K562 (cell line): ENCODE measurements at regions not wholly inside any gene's neighbourhood (a gene's known extent, or its start where the extent isn't known, plus 50 kb on each side); places are given as distances from the start of the nearest gene placed in this dataset.

ENCODE experiments used
- ATAC-seq: fragments of 200-7000 bp; cut with Tn5 transposase; 3 replicates; pipeline ENCODE4 v1.9.1; 2020; ENCODE audit warnings: moderate library complexity
- BruUV-seq: library from RNA; stranded (reverse); fragments of 400-500 nt; replicated peaks from 2 replicates; lab custom pipeline; 2021; lab: Mats Ljungman, UMichigan
- CTCF ChIA-PET: fragments of 300-600 bp; formaldehyde crosslinking; extraction: SDS; loops from one replicate; lab custom pipeline; 2021; ENCODE audit warnings: low intra/inter-chr PET ratio; lab: Yijun Ruan, JAX
- POLR2A ChIA-PET: fragments of 300-600, 350-650 bp; sonication (Branson Sonifier 250); formaldehyde crosslinking; extraction: SDS; loops from one replicate; lab custom pipeline; 2021; ENCODE audit warnings: antibody characterized with exemption, inconsistent platforms; lab: Yijun Ruan, JAX
- DNase-seq, 4 experiments: peaks; one replicate each; pipeline versions ENCODE4 v3.0.0 to v3.0.0-alpha.2; 2011 to 2018; ENCODE audit warnings: low spot score in 3 of 4, mixed read lengths in 3 of 4; ENCODE audit errors: extremely low read depth in 1 of 4
- FAIRE-seq: peaks from 2 replicates; lab custom pipeline; 2011; peaks lifted over from hg19 to GRCh38; lab: Jason Lieb, UNC
- H2AFZ ChIP-seq: 2 replicates; pipeline ENCODE4 v1.6.0; 2011; ENCODE audit warnings: low read depth, low read length, control low read depth, inconsistent platforms
- H3K27ac ChIP-seq: fragments of 200-600 bp; 3 replicates; pipeline ENCODE4 v1.8.0; 2011; ENCODE audit warnings: low read depth, mild to moderate bottlenecking, control low read depth, inconsistent platforms, low read length, moderate library complexity, mixed read lengths; ENCODE audit errors: extremely low read depth
- H3K27me3 ChIP-seq, 2 experiments: fragments of 300-600 bp in 1 of 2; 2 replicates in 1 of 2; 3 replicates in 1 of 2; pipeline versions ENCODE4 v1.6.0 to v1.8.0; 2011; ENCODE audit warnings: inconsistent platforms in 2 of 2, low read length in 2 of 2, mild to moderate bottlenecking in 1 of 2, mixed read lengths in 1 of 2, moderate library complexity in 1 of 2; ENCODE audit not compliant: control insufficient read depth in 2 of 2, insufficient read depth in 2 of 2
- H3K36me3 ChIP-seq: fragments of 300-600 bp; 3 replicates; pipeline ENCODE4 v1.8.0; 2011; ENCODE audit warnings: mild to moderate bottlenecking, low read length, inconsistent platforms; ENCODE audit not compliant: control insufficient read depth, insufficient read depth
- H3K4me1 ChIP-seq, 2 experiments: fragments of 200-600 bp in 1 of 2; replicated peaks in 1 of 2; 2 replicates in 1 of 2; 3 replicates in 1 of 2; pipeline versions ENCODE4 v1.5.1 to v1.8.0; 2011; ENCODE audit warnings: inconsistent platforms in 2 of 2, low read length in 2 of 2, mild to moderate bottlenecking in 1 of 2, mixed read lengths in 1 of 2, moderate library complexity in 1 of 2; ENCODE audit not compliant: control insufficient read depth in 2 of 2, insufficient read depth in 2 of 2
- H3K4me2 ChIP-seq: 2 replicates; pipeline ENCODE4 v1.6.1; 2011; ENCODE audit warnings: low read length, control low read depth, inconsistent platforms, mixed read lengths; ENCODE audit not compliant: insufficient read depth
- H3K4me3 ChIP-seq: fragments of 200-600 bp; sonication (generic), shearing (Covaris generic); 2 replicates; pipeline ENCODE4 v1.5.1; 2016; ENCODE audit warnings: control low read depth, inconsistent platforms
- H3K79me2 ChIP-seq: fragments of 200-600 bp; 3 replicates; pipeline ENCODE4 v1.8.0; 2011; ENCODE audit warnings: low read length, inconsistent platforms; ENCODE audit not compliant: control insufficient read depth, insufficient read depth
- H3K9ac ChIP-seq, 2 experiments: 2 replicates each; pipeline versions ENCODE4 v1.6.0 to v1.6.1; 2011; ENCODE audit warnings: low read depth in 2 of 2, low read length in 2 of 2, control low read depth in 1 of 2, inconsistent platforms in 1 of 2, mild to moderate bottlenecking in 1 of 2, mixed read lengths in 1 of 2; ENCODE audit not compliant: insufficient read depth in 1 of 2
- H3K9me1 ChIP-seq: one replicate; pipeline ENCODE4 v1.6.0; 2011; ENCODE audit warnings: inconsistent platforms, mild to moderate bottlenecking, low read length, moderate library complexity; ENCODE audit not compliant: control insufficient read depth, insufficient read depth
- H3K9me3 ChIP-seq: replicated peaks from 2 replicates; pipeline ENCODE4 v1.5.1; 2011; ENCODE audit warnings: low read depth, low read length, inconsistent platforms; ENCODE audit not compliant: control insufficient read depth, insufficient read depth
- H4K20me1 ChIP-seq: replicated peaks from 2 replicates; pipeline ENCODE4 v1.6.1; 2011; ENCODE audit warnings: low read length, inconsistent platforms, mixed read lengths; ENCODE audit not compliant: control insufficient read depth, insufficient read depth
- BCOR ChIP-seq: fragments of 450-650 bp; IDR thresholded peaks from 2 replicates; pipeline ENCODE4 v1.6.1; 2016
- CHD1 ChIP-seq: fragments of 200-600 bp; sonication (generic); IDR thresholded peaks from one replicate; pipeline ENCODE4 v1.6.1; 2012; ENCODE audit warnings: mild to moderate bottlenecking, moderate library complexity, low read length, inconsistent platforms
- DPF2 ChIP-seq: fragments of 450-650 bp; IDR thresholded peaks from 2 replicates; pipeline ENCODE4 v1.6.1; 2016
- FOXM1 ChIP-seq, 2 experiments: fragments of 450-650 bp in 1 of 2; sonication (generic) in 1 of 2; formaldehyde crosslinking in 1 of 2; IDR thresholded peaks; 2 replicates each; pipeline versions ENCODE4 v1.6.1 to v1.9.0; 2017 to 2022; ENCODE audit warnings: low read depth in 2 of 2, mild to moderate bottlenecking in 2 of 2, missing genetic modification reagents in 1 of 2, moderate library complexity in 1 of 2
- KDM1A ChIP-seq, 2 experiments: fragments of 450-650 bp; IDR thresholded peaks; 2 replicates each; pipeline ENCODE4 v1.6.1; 2016; ENCODE audit warnings: mild to moderate bottlenecking in 2 of 2
- NBN ChIP-seq: fragments of 450-650 bp; IDR thresholded peaks from 2 replicates; pipeline ENCODE4 v1.6.1; 2016; ENCODE audit warnings: low read depth, mild to moderate bottlenecking
- NFRKB ChIP-seq: fragments of 450-650 bp; IDR thresholded peaks from 2 replicates; pipeline ENCODE4 v1.6.1; 2016; ENCODE audit warnings: low read depth
- STAG1 ChIP-seq: sonication (generic); formaldehyde crosslinking; IDR thresholded peaks from 2 replicates; pipeline ENCODE4 v1.5.0; 2020; ENCODE audit warnings: missing genetic modification reagents, borderline replicate concordance
- ZBED1 ChIP-seq: IDR thresholded peaks from 2 replicates; pipeline ENCODE4 v1.6.1; 2014
- ZNF197 ChIP-seq: fragments of 200-800 bp; sonication (Bioruptor generic); IDR thresholded peaks from 2 replicates; pipeline ENCODE4 v1.6.1; 2016; ENCODE audit warnings: low read depth, missing genetic modification characterization, missing compliant biosample characterization
- WGBS: fragments of 100-300 bp; shearing (Covaris generic); methylation state at CpG from one replicate; pipeline ENCODE4 v1.1.6; 2016; ENCODE audit warnings: low coverage, mixed read lengths; ENCODE audit not compliant: insufficient coverage; ENCODE audit errors: missing lambda C conversion rate; 5-methylcytosine and 5-hydroxymethylcytosine counted together
- in situ Hi-C: fragments of 300-500 bp; cut with MboI; formaldehyde crosslinking; loops from 4 replicates; pipeline ENCODE4 v1.15.0; 2018; ENCODE audit warnings: inconsistent platforms, mixed read lengths
- intact Hi-C: fragments of 100-400 bp; cut with micrococcal nuclease; formaldehyde crosslinking; loops from 2 replicates; pipeline ENCODE4 v1.14.2; 2022
- TF ChIP-seq, protein P1 (sequence below), 2 experiments: fragments of 450-650 bp; IDR thresholded peaks; 2 replicates each; pipeline ENCODE4 v1.6.1; 2016
- TF ChIP-seq, protein P2 (sequence below): fragments of 450-650 bp; formaldehyde crosslinking; IDR thresholded peaks from 2 replicates; pipeline ENCODE4 v1.4.0; 2020; ENCODE audit warnings: mild to moderate bottlenecking, mixed read lengths

DNA sequence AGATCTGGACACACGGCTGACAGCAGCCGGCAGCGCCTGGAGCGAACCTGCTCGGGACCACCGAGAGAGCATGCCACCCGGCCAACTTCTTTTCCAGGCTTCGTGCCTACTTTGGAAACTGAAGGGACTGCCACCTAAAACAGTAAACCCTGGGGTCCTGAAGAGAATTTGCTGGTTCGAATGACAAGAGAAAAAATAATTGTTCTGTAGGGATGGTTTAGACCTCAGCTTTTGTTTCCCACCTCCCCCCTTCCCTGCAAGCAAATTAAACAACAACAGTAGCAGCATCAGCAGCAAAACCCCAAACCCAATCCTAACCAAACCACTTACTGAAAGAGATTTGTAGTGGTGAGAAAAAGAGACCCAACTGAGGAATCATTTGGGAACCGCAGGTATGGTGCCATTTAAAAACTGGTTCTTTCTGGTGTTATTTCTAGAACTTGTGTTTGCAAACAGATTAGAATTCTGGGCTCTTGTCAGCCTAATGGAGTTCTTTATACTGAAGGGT is 105.6 kb downstream of the LEPR start:
- peaks cover 12% of the 10 kb centered on the region; the same call in 1 of the 3 replicates for H3K36me3 ChIP-seq
- H3K27ac ChIP-seq: peak overlapping the region; percentile 73
- in situ Hi-C loops (no loop called here), intact Hi-C loops (loop anchor here (2.0 to 5.0 kb wide), 3 partner anchors 45 to 295 kb away; no protein-coding TSS in a partner anchor)
- H3K4me1 ChIP-seq: peaks cover 10% of the 10 kb centered on the region in 2 experiments; a peak in 4 of 5 replicates
- H2AFZ ChIP-seq: peak overlapping the region; percentile 83; the same call in 1 of the 2 replicates
- peak overlapping the region; percentile 84 for H3K4me2 ChIP-seq
- POLR2A ChIA-PET: interaction anchor here (1.5 kb wide), 1 partner anchor 16 kb away, joined by 3 read pairs; no protein-coding TSS in a partner anchor
- FAIRE-seq (peak; percentile 32), ATAC-seq (peak; percentile 43), DNase-seq (peak in 2 of 4 experiments; percentile 28 to 38)
- WGBS: 0% methylated on average over 10 of the region's 10 CpGs
- no peaks in the 10 kb centered on the region for H3K9me1 ChIP-seq
- CTCF ChIA-PET: no interaction called here
- peaks cover 55% of the 10 kb centered on the region for H3K79me2 ChIP-seq
- H4K20me1 ChIP-seq: no peaks in the 10 kb centered on the region
- H3K27me3 ChIP-seq: no peaks in the 10 kb centered on the region
- H3K9me3 ChIP-seq: no peaks in the 10 kb centered on the region
- peak overlapping the region; percentile 82 for H3K4me3 ChIP-seq
- peak overlapping the region; percentile 83 to 96 for H3K9ac ChIP-seq
- no TSS peak for BruUV-seq
- TF ChIP-seq ZBED1 (no peak), ZNF197 (CRISPR knock-in tag) (no peak), FOXM1 (IDR thresholded peaks at IDR 0.05; ENCODE audit: low read depth) (peak; percentile 25; the same call in 1 of the 2 replicates), FOXM1 (CRISPR knock-in tag; IDR thresholded peaks at IDR 0.05; ENCODE audit: low read depth) (no peak), DPF2 (peak; percentile 10; the same call in 1 of the 2 replicates), STAG1 (CRISPR knock-in tag) (no peak), CHD1 (peak; percentile 1), NBN (0 out of 2 replicates have a peak, but pooled peaks have one; percentile 40), BCOR (peak; percentile 24; the same call in 1 of the 2 replicates), KDM1A (IDR thresholded peaks at IDR 0.05) (peak; percentile 52 to 58), NFRKB (0 out of 2 replicates have a peak, but pooled peaks have one; percentile 32)
- TF ChIP-seq, protein P1, sequence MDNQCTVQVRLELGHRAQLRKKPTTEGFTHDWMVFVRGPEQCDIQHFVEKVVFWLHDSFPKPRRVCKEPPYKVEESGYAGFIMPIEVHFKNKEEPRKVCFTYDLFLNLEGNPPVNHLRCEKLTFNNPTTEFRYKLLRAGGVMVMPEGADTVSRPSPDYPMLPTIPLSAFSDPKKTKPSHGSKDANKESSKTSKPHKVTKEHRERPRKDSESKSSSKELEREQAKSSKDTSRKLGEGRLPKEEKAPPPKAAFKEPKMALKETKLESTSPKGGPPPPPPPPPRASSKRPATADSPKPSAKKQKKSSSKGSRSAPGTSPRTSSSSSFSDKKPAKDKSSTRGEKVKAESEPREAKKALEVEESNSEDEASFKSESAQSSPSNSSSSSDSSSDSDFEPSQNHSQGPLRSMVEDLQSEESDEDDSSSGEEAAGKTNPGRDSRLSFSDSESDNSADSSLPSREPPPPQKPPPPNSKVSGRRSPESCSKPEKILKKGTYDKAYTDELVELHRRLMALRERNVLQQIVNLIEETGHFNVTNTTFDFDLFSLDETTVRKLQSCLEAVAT (IDR thresholded peaks at IDR 0.05): peak; percentile 52 to 68; a peak in 1 of 4 replicates
- TF ChIP-seq, protein P2, sequence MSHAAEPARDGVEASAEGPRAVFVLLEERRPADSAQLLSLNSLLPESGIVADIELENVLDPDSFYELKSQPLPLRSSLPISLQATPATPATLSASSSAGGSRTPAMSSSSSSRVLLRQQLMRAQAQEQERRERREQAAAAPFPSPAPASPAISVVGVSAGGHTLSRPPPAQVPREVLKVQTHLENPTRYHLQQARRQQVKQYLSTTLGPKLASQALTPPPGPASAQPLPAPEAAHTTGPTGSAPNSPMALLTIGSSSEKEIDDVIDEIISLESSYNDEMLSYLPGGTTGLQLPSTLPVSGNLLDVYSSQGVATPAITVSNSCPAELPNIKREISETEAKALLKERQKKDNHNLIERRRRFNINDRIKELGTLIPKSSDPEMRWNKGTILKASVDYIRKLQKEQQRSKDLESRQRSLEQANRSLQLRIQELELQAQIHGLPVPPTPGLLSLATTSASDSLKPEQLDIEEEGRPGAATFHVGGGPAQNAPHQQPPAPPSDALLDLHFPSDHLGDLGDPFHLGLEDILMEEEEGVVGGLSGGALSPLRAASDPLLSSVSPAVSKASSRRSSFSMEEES (CRISPR knock-in tag): no peak
